NOMO-1 (cell line): ENCODE measurements at regions not wholly inside any gene's neighbourhood (a gene's known extent, or its start where the extent isn't known, plus 50 kb on each side); places are given as distances from the start of the nearest gene placed in this dataset.
A peak's percentile ranks its signal among the peaks of the same experiment; 100 is the strongest.

Experiments
- DNase-seq, 2 experiments: peaks; one replicate each; lab custom pipeline; 2025; ENCODE audit not compliant: unreplicated experiment in 2 of 2; lab: John Stamatoyannopoulos, UW

DNA sequence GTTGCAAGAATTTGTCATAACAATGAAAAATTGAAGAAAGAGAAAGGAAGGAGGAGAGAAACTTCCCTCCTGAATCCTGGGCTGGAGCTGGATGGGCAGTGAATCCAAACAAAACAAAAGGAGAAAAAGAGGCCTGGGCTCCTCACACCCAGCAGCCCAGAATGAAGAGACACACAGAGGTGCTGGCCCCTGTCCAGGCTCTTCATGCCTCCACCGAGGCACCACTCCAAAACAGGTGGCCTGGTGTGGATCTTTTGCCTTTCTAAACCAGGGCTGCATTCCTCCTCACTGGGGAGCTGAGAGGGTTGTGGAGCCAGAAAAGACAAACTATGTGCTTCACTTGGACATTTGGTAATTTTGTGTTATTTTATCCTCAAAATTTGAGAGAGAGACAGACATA lies 76.0 kb downstream of the FAM124B start:
- no peak for DNase-seq

DNA sequence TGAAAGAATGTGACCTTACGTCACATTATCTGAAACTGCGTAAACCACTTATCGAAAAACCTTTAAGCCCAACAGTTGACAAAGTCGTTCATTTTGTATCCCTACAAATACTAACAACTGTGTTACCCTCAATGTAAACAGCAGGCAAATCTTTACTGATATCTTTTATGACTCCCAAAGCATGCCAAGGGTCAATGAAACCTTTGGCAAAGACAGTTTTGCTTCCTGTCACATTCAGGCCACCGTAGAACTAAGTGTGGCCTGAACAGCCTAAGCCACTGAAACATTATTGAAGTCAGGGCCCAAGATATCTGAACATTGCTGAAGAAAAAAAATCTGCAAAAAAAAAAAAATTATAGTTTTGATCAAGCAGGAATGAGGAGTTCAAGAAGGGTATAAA lies 77.3 kb downstream of the FAM124B start:
- no peak for DNase-seq

DNA sequence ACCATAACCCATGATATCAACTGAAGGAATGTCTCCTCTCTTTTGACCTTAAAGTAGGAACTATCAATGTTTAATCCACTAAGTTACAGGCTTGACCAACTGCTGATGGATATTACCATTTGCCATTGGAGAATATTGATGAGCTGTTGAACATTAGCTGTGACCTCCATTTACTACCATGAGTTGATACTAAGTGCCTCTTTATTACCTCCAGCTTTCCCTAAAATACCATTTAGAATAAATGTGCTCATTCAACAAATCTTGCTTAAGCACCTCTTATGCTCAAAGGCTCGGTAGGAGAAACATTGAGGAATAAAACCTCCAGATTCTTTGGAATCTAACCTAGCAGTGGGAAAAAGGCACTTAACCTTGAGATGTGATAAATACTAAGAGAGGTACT lies 81.2 kb downstream of the FAM124B start:
- DNase-seq: no peak

DNA sequence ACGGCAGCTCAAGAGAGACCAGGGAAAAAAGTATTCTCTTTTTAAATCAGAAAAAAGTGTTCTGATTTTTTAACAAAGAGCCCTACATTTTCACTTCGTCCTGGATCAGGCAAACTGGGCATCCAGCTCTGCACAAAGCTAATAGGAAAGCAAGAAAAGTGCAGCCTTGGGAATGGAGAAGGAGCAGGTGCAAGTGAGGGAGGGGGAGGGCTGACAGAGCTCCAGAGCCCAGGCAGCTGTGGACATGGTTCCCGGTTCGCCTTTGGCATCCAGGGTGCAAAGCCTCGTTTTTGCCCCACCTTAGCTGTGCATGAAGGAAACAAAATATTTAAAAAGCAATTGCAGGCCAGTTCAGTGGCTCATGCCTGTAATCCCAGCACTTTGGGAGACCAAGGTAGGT lies 82.2 kb downstream of the FAM124B start:
- no peak for DNase-seq

DNA sequence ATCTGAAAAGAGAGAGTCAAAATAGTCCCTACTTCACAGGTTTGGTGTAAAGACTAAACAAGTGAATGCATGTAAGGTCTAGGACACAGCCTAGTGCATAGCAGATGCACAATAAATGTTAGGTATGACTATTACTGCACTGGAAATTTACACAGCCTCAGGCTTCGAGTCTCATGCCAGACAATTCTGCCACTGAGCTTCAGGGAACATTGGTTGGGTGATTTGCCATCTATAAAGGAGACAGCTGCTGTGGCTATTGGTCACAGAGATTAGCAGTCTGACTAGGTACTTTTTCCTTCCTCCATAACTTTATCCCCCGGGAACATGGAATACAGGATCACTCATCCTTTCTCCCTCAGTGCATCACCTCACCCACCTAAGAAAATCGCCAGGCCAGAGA lies 89.2 kb downstream of the FAM124B start:
- DNase-seq: no peak

DNA sequence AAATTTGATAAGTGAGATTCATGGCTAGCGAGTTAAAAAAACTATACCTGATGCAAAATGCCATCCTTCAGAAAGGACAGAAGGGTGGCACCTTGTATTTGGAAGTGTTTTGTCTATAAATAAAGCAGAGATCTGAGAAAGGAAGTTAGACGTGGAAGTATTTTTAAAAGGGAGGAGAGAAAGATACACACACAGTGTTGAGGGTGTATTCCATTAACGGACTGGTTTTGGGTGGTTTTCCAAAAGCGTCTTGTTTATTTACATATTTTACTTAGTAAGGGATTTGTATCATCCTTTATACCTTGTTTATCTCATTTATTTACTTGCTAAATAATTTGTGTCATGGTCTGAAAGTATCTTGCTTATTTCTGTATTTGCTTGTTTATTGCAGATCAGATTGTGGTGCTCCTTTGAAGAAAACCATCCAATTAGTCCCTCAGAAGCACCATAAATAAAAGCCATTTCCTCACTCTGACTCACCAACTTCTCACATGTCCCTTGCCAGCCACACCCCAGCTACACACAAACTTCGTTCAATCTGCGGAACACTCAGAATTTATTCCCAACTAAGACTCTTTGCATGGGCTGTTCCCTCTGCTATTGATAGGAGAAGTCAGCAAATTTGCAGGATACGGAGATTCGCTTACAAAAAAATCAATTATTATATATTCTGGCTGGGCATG lies 90.8 kb downstream of the FAM124B start:
- peak; percentile 55 to 76 for DNase-seq

DNA sequence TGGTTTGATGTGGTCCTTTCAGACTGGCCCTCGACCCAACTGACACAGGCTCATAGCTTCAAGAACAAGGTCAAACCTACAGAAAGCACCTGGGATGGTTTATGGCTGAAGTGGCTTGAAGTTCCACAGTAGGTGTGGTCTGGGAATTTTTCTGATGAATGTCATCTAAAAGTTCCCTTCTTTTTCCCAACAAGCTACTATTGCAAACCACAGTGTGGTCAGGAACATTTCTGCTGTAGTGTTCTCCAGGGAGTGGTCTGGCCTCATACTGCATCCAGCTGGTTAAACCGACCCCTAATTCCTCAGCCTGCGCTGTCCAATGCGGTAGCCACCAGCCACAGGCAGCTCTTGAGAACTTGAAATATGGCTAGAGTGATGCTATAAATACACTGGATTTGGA lies 92.7 kb downstream of the FAM124B start:
- no peak for DNase-seq

GRCh38 chr2:224308272-224308911 lies 93.5 kb downstream of the FAM124B start:
- peak in 1 of 2 experiments; percentile 37 for DNase-seq

DNA sequence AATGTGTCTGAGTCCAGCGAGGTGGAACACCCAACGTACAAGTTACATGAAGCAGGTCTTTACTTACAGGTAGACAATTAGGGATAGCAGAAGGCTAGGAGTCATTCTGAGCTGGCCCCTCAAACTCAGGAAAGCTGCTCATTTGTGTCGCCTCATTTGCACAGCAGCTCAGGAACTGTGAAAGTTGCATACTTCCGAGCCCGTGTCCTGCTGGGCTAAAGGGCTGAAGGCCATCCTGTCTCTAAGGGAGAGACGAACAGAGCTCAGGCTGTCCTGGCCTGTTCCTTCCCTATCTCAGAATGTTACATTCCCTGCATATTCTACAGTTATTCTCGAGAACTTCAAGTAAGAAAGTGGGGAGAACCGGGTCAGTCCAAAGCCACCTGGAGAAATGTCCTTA lies 99.0 kb downstream of the FAM124B start:
- DNase-seq: no peak

- no peak for DNase-seq
Observed at GRCh38 chr2:224293976-224294375, 107.9 kb downstream of the FAM124B start.

- DNase-seq: no peak
Observed at GRCh38 chr2:224287531-224287930, 114.4 kb downstream of the FAM124B start.

- peak in 1 of 2 experiments; percentile 7 for DNase-seq
Observed at GRCh38 chr2:224286923-224287322, 115.0 kb downstream of the FAM124B start.

- peak in 1 of 2 experiments; percentile 47 for DNase-seq
Observed at GRCh38 chr2:224284134-224284946, 117.6 kb downstream of the FAM124B start.

- no peak for DNase-seq
Observed at GRCh38 chr2:224283466-224283965, 118.4 kb downstream of the FAM124B start.

DNA sequence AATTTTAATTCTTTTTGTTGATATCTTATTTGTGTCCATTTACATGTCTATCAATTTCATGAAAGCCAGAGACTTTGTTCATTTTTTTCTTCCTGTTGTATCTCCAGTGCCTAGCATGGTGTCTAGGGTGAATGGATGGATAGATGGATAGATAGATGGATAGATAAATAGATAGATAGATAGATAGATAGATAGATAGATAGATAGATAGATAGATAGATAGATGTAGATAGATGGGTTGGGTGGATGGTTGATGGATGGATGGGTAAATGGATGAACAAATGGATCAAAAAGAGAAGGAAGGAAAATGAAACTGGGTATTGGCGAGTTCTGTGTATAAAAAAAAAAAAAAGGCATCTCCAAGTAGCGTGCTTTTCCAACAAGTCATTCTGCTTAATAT lies 120.5 kb downstream of the FAM124B start:
- no peak for DNase-seq

DNA sequence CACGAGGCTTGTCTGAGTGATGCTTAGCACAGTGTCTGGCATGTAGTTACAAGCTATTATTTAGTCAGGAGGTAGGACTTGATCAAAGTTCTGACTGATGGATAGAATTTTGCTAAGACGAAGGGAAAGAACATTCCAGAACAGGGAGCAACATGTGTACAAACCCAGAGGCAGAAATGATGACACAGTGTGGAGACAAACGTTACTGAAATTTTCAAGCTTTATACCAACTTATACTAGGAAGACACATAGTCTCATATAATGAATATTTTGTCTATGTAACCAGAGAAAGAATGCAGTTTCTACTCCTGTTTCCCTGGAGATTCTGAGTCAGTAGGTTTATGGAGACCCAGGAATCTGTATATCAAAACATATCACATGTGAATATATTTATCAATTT lies 123.4 kb downstream of the FAM124B start:
- no peak for DNase-seq

DNA sequence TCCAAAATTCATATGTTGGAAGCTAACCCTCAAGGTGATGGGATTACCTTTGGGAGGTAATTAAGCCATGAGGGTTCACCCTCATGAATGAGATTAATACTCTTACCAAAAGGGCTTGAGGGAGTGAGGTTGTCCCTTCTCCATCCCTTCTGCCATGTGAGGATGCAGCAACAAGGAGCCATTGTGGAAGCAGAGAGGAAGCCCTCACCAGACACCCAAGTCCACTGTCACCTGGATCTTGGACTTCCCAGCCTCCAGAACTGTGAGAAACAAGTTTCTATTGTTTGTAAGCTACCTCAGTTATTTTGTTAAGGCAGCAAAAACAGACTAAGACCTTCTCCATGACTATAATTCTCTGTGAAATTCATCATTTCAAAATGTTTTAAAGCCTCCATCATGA lies 125.7 kb downstream of the FAM124B start:
- no peak for DNase-seq

DNA sequence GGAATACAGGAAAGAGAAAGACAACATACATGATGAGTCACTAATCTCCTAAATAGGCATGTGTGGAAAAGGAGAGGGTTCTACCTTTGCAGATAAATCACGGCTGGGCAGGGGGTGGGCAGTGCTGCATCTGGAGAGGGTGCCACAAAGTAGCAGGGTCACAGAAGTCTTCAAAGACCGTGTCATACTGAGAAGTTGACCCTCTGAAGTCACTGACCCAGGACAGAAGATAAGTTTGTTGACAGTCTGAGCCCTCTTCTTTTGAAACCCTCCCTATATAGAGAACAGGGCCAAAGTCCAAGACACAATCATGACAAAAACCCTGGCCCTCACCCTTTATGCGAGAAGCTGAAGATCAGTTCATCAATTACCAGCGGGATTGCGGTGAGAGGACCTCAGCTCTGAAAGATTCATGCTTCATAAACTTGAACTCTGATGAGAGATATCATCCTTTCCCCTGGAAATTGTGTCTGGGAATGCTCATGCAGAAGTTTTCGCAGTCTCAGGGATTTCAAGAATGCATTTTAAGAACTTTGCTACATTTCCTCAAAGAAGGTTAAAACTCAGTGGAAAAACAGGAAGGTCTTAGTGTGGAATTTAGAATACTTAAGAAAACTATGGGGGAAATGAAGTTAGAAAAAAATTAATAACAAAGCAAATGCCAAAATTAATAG lies 129.5 kb downstream of the FAM124B start:
- no peak for DNase-seq

DNA sequence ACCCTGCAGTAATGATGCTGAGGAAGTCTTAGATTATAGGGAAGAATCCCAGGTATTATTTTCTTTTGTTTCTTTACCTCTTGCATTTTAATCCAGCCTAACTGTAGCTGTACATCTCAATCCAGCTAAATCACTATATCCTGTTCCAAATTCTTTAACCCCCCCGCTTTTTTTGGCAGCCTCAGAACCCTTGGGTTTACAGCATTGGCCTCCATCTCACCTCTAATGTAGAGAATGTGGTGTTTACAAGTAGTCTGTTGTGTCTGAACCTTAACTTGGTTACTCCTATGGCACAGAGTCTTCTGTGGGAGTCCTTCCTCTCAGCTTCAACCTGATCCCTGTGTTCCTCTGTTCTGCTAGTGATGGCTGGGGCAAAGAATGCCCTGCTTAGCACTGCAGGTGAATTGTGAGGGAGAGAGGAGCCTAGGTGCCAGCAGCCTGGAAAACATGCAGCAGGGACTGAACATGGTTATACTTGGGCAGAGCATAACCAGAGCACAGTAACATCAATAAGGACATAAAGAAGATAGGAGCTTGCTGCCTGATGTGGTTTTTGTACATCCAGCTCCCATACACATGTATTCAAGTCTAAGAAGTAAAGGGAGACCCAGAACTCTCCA lies 130.2 kb downstream of the FAM124B start:
- DNase-seq: no peak

DNA sequence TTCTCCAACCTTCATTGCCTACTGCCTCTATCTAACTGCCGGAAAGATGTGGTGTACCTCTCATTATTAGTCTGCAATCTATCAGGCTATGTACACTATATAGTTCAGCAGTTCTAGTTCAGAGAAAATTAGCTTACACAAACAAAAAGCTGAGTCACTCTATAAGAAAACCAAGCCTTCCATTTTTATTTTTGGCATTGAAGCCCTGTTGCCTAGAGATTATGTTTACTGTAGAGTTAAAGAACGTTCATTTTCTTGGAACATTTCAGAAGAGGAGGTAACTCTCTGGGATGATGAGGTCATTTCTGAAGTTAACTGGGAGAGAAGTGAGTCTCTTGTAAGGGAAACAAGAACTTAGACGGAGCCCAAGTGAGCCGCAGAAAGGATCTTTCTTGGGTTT lies 133.5 kb downstream of the FAM124B start:
- no peak for DNase-seq

GRCh38 chr2:224264259-224264658 lies 137.6 kb downstream of the FAM124B start:
- no peak for DNase-seq
